Uterus (tissue), 3 donors: ENCODE measurements at regions not wholly inside any gene's neighbourhood (a gene's known extent, or its start where the extent isn't known, plus 50 kb on each side); places are given as distances from the start of the nearest gene placed in this dataset.
A peak's percentile ranks its signal among the peaks of the same experiment; 100 is the strongest.

ENCODE experiments used
- DNase-seq, 2 donors: peaks; one replicate each; pipeline ENCODE4 v3.0.0-alpha.2; 2019 to 2020
- H3K27ac ChIP-seq, 2 donors: fragments of 200-600 bp; sonication (generic); 1 replicate in 1 of 2; 2 replicates in 1 of 2; pipeline ENCODE4 v1.5.1; 2016 to 2018
- H3K27me3 ChIP-seq, 2 donors: fragments of 200-600 bp; sonication (generic); one replicate each; pipeline ENCODE4 v1.5.1; 2018 to 2019; ENCODE audit warnings: control low read depth in 1 of 2
- H3K36me3 ChIP-seq, 2 donors: fragments of 200-600 bp; sonication (generic); one replicate each; pipeline ENCODE4 v1.5.1; 2019; ENCODE audit warnings: control low read depth in 1 of 2
- H3K4me1 ChIP-seq, 2 donors: fragments of 200-600 bp; sonication (generic); one replicate each; pipeline ENCODE4 v1.5.1; 2018 to 2019; ENCODE audit warnings: control low read depth in 1 of 2
- H3K4me3 ChIP-seq, 2 donors: fragments of 200-600 bp; sonication (generic); 1 replicate in 1 of 2; 2 replicates in 1 of 2; pipeline ENCODE4 v1.5.1; 2018 to 2019; ENCODE audit warnings: mild to moderate bottlenecking in 1 of 2
- H3K9me3 ChIP-seq, 2 donors: fragments of 200-600 bp; sonication (generic); one replicate each; pipeline ENCODE4 v1.5.1; 2019; ENCODE audit warnings: control low read depth in 1 of 2
- CTCF ChIP-seq, 4 experiments: fragments of 200-600 bp in 2 of 4; fragments of 450-650 bp in 2 of 4; sonication (generic) in 2 of 4; IDR thresholded peaks; one replicate each; pipeline ENCODE4 v1.5.1; 2016 to 2019; ENCODE audit warnings: antibody characterized with exemption in 4 of 4, mild to moderate bottlenecking in 2 of 4, moderate library complexity in 1 of 4
- POLR2A ChIP-seq, 2 donors: fragments of 450-650 bp; IDR thresholded peaks; one replicate each; pipeline ENCODE4 v1.6.1; 2016; ENCODE audit warnings: antibody characterized with exemption in 2 of 2, mild to moderate bottlenecking in 1 of 2, moderate library complexity in 1 of 2
- intact Hi-C: fragments of 100-400 bp; cut with DNase I; formaldehyde crosslinking; loops from one replicate; pipeline ENCODE4 v1.15.1; 2023; ENCODE audit warnings: low total_unique reads
- donor health status: DM: yes; HTN: yes; CAD: no.

- intact Hi-C loops, result no loop called here
- H3K36me3 ChIP-seq, result no peaks in the 10 kb centered on the region
- no peak for DNase-seq
- peaks cover 0 to 9% of the 10 kb centered on the region in 2 donors for H3K4me1 ChIP-seq
- no peaks in the 10 kb centered on the region for H3K9me3 ChIP-seq
- no peak for TF ChIP-seq CTCF (IDR thresholded peaks at IDR 0.05)
- no peak for TF ChIP-seq POLR2A (IDR thresholded peaks at IDR 0.05)
- no peak overlapping the region for H3K27ac ChIP-seq
- H3K4me3 ChIP-seq, result no peak overlapping the region
- H3K27me3 ChIP-seq, result no peaks in the 10 kb centered on the region
Observed at GRCh38 chr10:117471344-117471874, 71.1 kb upstream of the EMX2 start.

DNA sequence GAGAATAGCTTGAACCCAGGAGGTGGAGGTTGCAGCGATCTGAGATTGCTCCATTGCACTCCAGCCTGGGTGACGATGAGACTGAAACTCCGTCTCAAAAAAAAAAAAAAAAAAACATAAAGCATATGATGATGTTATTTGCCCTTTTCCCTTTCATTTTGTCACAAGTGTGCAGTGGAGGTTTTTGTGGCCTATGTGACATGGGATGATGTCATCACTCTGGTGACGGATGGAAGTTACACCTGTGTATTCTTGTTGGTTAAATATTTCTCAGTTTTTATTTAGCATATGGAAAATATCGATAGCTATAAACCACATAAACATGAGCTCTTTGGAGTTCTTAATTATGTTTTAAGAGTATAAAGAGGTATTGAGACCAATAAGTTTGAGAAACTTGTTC, 71.8 kb upstream of the EMX2 start:
- no peak for TF ChIP-seq POLR2A (IDR thresholded peaks at IDR 0.05)
- no peak for TF ChIP-seq CTCF (IDR thresholded peaks at IDR 0.05)
- intact Hi-C loops, result no loop called here
- DNase-seq, result no peak
- Histone ChIP-seq H3K4me3 (no peak overlapping the region), H3K4me1 (peaks cover 0 to 5% of the 10 kb centered on the region in 2 donors), H3K9me3 (no peaks in the 10 kb centered on the region), H3K36me3 (no peaks in the 10 kb centered on the region), H3K27me3 (no peaks in the 10 kb centered on the region), H3K27ac (no peak overlapping the region)

- no peak for DNase-seq
- Histone ChIP-seq H3K9me3 (no peaks in the 10 kb centered on the region), H3K27ac (no peak overlapping the region), H3K27me3 (no peaks in the 10 kb centered on the region), H3K4me3 (no peak overlapping the region), H3K4me1 (no peaks in the 10 kb centered on the region), H3K36me3 (no peaks in the 10 kb centered on the region)
- TF ChIP-seq CTCF (IDR thresholded peaks at IDR 0.05) (no peak), POLR2A (IDR thresholded peaks at IDR 0.05) (no peak)
- intact Hi-C loops, result no loop called here
Observed at GRCh38 chr10:117468665-117469064, 73.9 kb upstream of the EMX2 start.

DNA sequence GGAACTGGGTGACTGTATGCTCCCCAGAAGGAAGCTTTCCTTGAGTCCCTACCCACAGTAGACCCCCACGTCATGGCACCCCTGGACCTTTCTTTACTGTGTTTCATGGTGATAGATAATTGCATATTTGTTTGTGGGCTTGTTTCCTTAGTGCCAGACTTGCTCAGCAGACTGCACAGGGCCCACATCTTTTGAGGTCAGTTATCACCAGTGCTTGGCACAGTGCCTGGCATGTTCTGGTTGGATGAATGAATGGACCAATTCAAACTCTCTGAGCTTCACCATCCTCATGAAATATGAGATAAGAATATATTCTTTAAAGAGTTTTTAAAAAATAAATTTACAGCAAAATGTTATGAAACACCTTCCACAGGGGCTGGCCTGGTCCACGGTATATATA, 78.4 kb upstream of the EMX2 start:
- intact Hi-C loops, result no loop called here
- Histone ChIP-seq H3K9me3 (no peaks in the 10 kb centered on the region), H3K27me3 (no peaks in the 10 kb centered on the region), H3K36me3 (no peaks in the 10 kb centered on the region), H3K4me3 (no peak overlapping the region), H3K4me1 (peaks cover 6 to 8% of the 10 kb centered on the region in 2 donors), H3K27ac (peak overlapping the region in 1 of 2 donors; percentile 96)
- TF ChIP-seq POLR2A (IDR thresholded peaks at IDR 0.05) (no peak), CTCF (IDR thresholded peaks at IDR 0.05) (no peak)
- DNase-seq, result no peak

DNA sequence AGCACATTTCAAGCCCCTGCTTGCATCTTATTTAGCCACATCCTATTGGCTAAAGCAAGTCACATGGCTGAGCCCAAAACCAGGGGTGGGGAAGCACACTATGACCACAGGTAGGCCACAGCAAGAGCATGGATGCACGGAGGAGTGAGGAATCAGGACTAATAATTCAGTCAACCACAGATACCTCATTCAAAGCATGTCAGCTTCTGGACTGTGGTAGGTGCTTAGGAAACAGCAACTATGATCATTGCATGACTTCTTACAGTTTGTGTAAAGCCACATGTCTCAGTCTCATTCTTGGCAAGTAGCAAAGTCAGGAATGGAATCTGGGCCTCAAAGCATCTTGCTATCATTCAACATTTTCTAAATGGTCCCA, 79.0 kb upstream of the EMX2 start:
- DNase-seq, result no peak
- peak overlapping the region; percentile 96 to 98 for H3K27ac ChIP-seq
- H3K36me3 ChIP-seq, result no peaks in the 10 kb centered on the region
- H3K4me3 ChIP-seq, result no peak overlapping the region
- TF ChIP-seq POLR2A (IDR thresholded peaks at IDR 0.05) (no peak), CTCF (IDR thresholded peaks at IDR 0.05) (no peak)
- intact Hi-C loops, result no loop called here
- H3K9me3 ChIP-seq, result no peaks in the 10 kb centered on the region
- H3K27me3 ChIP-seq, result no peaks in the 10 kb centered on the region
- peaks cover 6 to 8% of the 10 kb centered on the region in 2 donors for H3K4me1 ChIP-seq
